ENCODE measurements at regions not wholly inside any gene's neighbourhood (a gene's known extent, or its start where the extent isn't known, plus 50 kb on each side); places are given as distances from the start of the nearest gene placed in this dataset.
"Not testable (repeated sequence)": the region's sequence is repeated elsewhere in the genome, so short reads cannot be mapped to it uniquely, and the experiment has no call there.

DNA sequence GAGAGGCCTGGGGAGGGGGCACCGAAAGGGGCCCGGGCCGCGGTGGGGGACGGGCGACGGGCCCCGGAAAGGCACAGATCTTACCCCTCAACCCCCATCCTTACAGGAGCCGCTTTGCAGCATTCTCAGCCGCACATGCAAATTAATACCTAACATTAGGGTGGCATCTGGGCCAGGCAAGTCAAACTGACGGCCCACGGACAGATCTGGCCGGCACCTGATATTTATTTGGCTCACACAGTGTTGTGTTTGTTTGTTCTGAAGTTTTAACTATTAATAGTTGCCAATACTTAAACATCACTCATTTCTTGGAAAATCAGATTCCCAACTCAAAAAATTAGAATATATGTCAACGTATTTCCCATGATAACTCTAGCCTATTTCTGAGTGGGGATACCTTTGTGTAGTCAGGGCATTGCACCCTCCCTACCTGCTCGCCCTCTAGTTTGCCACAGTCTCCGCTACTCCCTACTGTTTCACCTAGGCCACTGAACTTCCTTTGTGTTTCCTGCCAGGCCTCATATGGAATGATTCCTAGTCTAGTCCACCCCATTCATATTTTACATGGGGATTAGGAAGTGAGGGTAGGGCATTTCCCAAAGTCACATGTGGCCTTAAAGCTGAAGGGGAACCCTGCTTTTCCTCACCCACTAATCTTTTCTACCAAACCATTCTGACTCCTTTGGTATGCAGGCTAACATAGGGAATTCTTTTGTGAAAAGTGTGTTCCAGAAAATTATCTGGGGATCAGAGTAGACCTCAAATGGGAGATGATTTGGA is 71.9 kb upstream of the LARP1 start:
- TF ChIP-seq Cebpa-rat (IDR thresholded peaks at IDR 0.05) = no peak
- peak overlapping the region; percentile 23 to 80 (median 79); a peak in 19 of 22 replicates for H3K9ac ChIP-seq
- H3K27ac ChIP-seq = peak overlapping the region; percentile 56 to 84 (median 76); a peak in 20 of 22 replicates

DNA sequence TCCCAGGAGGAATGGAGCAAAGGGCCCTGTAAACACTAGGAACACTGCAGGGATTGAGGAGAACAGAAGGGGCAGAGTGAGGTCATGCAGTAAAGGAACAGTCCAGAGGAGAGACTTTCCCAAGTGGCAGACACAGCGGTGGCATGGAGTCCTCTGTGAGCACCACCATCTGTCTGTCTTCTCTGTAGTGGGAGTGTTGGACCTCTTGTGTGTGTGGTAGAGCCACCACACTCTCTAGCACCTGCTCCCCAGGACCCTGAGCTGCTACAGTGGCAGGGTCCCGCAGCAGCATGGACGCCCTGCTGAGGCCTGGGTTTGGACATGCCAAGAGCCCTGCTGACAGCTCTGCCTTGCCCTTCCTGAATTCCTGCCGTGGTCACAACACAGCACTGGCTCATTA is 75.7 kb upstream of the LARP1 start:
- Histone ChIP-seq H4K20me1 (no peaks in the 10 kb centered on the region), H3K4me3 (no peak overlapping the region), H3K9me3 (replicated peaks in 1 of 11) (no peaks in the 10 kb centered on the region), H3K4me1 (peaks cover 8 to 17% (median 11%) of the 10 kb centered on the region in 10 experiments; a peak in 19 of 20 replicates), H3K36me3 (no peaks in the 10 kb centered on the region), H3K4me2 (no peak overlapping the region), H3K27me3 (no peaks in the 10 kb centered on the region), H3K27ac (no peak overlapping the region), H3K9ac (no peak overlapping the region)
- no peak for TF ChIP-seq Cebpa-rat (IDR thresholded peaks at IDR 0.05)

More for the DNA sequence above, 71.9 kb upstream of the LARP1 start:
- H3K9me3 ChIP-seq (replicated peaks in 1 of 11) = peaks cover 0 to 8% (median 0%) of the 10 kb centered on the region in 11 experiments; a peak in 3 of 22 replicates
- no peaks in the 10 kb centered on the region for H3K36me3 ChIP-seq
- H3K4me2 ChIP-seq = peak overlapping the region; percentile 80 to 95 (median 89)
- no peaks in the 10 kb centered on the region for H4K20me1 ChIP-seq
- peak overlapping the region; percentile 56 to 70 (median 60) for H3K4me3 ChIP-seq
- H3K4me1 ChIP-seq = peaks cover 8 to 17% (median 11%) of the 10 kb centered on the region in 10 experiments; a peak in 19 of 20 replicates
- H3K27me3 ChIP-seq = no peaks in the 10 kb centered on the region

DNA sequence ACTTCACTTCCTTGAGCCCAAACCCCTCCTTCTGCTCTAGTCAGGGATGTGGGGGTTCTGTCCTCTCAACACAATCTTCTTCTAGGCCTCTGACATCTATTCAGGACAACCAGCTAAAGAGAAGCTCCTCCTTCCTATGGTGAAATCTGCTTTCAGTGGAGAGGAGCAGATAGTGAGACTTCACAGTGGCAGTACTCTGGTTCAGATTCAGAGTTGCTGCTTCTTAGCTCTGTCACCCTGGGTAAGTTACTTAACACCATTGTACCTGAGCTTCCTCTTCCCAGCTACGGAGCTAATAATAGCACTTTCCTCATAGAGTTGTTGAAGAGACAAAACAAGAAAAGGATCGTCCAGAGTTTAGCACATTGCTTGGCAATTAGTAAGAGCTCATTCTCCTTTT is 77.3 kb upstream of the LARP1 start:
- Histone ChIP-seq H4K20me1 (no peaks in the 10 kb centered on the region), H3K27me3 (no peaks in the 10 kb centered on the region), H3K27ac (no peak overlapping the region), H3K9ac (no peak overlapping the region), H3K4me1 (peaks cover under 1 to 8% (median 1%) of the 10 kb centered on the region in 10 experiments; a peak in 16 of 20 replicates), H3K9me3 (replicated peaks in 1 of 11) (no peaks in the 10 kb centered on the region), H3K4me2 (no peak overlapping the region), H3K36me3 (no peaks in the 10 kb centered on the region), H3K4me3 (no peak overlapping the region)
- TF ChIP-seq Cebpa-rat (IDR thresholded peaks at IDR 0.05) = no peak

DNA sequence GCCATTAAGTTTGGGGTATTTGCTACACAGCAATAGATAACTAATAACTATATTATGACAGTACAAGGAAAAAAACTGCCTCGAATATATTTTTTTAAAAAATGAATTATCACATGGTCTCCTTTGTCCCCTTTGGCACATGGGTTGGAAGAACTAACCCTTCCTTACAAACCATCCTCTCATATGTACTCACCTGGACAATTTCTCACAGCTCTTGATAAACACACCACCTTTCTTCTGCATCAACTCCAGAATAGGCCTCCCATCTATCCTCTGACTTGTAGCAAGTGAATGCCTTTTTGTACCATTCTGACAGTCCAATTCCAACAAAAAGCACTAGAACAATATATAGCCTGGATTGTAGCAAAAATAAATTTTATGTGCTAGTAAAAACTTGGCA is 78.7 kb upstream of the LARP1 start:
- H3K4me2 ChIP-seq = no peak overlapping the region

DNA sequence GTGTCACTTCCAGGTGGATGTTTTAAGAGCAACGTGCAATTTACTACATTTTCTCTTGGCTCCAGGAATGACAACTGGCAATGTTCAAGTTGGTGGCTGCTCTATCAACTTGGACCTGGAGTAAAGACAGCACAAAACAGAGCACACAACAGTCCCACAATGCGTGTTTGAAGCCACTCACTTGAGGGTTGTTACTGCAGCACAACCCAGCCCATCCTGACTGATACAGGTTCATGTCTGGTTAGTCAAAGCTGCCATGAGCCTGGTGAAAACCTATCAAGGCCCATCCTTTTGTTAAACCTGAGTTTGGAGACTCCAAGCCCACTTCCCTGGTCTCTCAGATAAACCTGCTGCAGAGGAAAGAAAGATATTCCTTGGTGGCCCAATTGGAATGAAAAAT is 81.1 kb upstream of the LARP1 start:
- Histone ChIP-seq H4K20me1 (no peaks in the 10 kb centered on the region), H3K4me3 (no peak overlapping the region), H3K36me3 (no peaks in the 10 kb centered on the region), H3K27ac (no peak overlapping the region), H3K4me1 (no peaks in the 10 kb centered on the region), H3K27me3 (no peaks in the 10 kb centered on the region), H3K9ac (no peak overlapping the region), H3K9me3 (replicated peaks in 1 of 11) (peaks cover 0 to 3% (median 1%) of the 10 kb centered on the region in 11 experiments; a peak in 5 of 22 replicates), H3K4me2 (no peak overlapping the region)
- no peak for TF ChIP-seq Cebpa-rat (IDR thresholded peaks at IDR 0.05)

More for the DNA sequence above, 78.7 kb upstream of the LARP1 start:
- no peaks in the 10 kb centered on the region for H3K27me3 ChIP-seq
- no peak overlapping the region for H3K9ac ChIP-seq
- no peak for TF ChIP-seq Cebpa-rat (IDR thresholded peaks at IDR 0.05)
- H3K9me3 ChIP-seq (replicated peaks in 1 of 11) = no peaks in the 10 kb centered on the region
- no peaks in the 10 kb centered on the region for H3K4me1 ChIP-seq
- H3K36me3 ChIP-seq = no peaks in the 10 kb centered on the region
- no peak overlapping the region for H3K4me3 ChIP-seq
- no peak overlapping the region for H3K27ac ChIP-seq
- no peaks in the 10 kb centered on the region for H4K20me1 ChIP-seq

DNA sequence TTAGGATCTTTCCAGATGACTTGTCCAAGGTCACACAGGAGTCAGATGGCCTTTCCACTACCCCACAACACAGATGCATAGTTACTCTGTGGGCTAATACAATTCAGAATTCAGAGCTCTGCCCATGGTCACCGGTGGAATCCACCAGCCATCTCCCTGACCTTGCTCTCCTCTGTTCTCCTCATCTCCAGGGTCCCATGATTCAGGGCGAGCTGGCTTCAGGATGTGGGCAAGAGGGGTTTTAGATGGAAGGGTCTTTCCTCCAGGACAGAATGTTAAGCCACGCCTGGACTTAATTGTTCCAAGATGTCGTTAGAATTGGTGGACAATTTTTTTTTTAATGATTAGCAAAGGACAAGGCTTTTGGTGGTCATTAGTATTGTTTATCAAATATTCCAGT is 81.7 kb upstream of the LARP1 start:
- no peak overlapping the region for H3K4me2 ChIP-seq
- no peak for TF ChIP-seq Cebpa-rat (IDR thresholded peaks at IDR 0.05)
- no peak overlapping the region for H3K9ac ChIP-seq
- H4K20me1 ChIP-seq = no peaks in the 10 kb centered on the region
- H3K27ac ChIP-seq = no peak overlapping the region
- H3K4me1 ChIP-seq = no peaks in the 10 kb centered on the region
- H3K36me3 ChIP-seq = no peaks in the 10 kb centered on the region
- no peak overlapping the region for H3K4me3 ChIP-seq
- no peaks in the 10 kb centered on the region for H3K27me3 ChIP-seq
- H3K9me3 ChIP-seq (replicated peaks in 1 of 11) = peaks cover 0 to 8% (median 6%) of the 10 kb centered on the region in 11 experiments; a peak in 12 of 22 replicates

DNA sequence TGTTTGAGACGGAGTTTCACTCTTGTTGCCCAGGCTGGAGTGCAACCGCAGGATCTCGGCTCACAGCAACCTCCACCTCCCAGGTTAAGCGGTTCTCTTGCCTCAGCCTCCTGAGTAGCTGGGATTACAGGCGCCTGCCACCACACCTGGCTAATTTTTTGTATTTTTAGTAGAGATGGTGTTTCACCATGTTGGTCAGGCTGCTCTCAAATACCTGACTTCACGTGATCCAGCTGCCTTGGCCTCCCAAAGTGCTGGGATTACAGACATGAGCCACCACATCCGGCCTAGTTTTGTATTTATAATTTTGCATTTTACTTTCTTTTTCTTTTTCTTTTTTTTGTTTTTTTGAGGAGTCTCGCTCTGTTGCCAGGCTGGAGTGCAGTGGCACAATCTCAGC is 85.3 kb upstream of the LARP1 start:
- H3K36me3 ChIP-seq, H4K20me1 ChIP-seq, H3K4me1 ChIP-seq, H3K27ac ChIP-seq, H3K9ac ChIP-seq, H3K4me3 ChIP-seq, H3K27me3 ChIP-seq, H3K4me2 ChIP-seq: not testable (repeated sequence)
- peaks cover 14 to 32% (median 22%) of the 10 kb centered on the region in 11 experiments for H3K9me3 ChIP-seq (replicated peaks in 1 of 11)

DNA sequence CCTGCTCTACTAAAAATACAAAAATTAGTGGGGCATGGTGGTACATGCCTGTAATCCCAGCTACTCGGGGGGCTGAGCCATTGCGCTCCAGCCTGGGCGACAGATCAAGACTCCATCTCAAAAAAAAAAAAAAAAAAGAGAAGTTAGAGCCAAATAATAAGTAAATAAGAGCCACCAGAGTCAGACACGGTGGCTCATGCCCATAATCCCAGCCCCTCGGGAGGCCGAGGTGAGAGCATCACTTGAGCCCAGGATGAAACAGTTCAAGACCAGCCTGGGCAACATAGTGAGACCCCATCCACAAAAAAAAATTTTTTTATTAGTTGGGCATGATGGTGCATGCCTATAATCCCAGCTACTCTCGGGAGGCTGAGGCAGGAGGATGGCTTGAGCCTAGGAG is 85.8 kb upstream of the LARP1 start:
- TF ChIP-seq Cebpa-rat (IDR thresholded peaks at IDR 0.05) = no peak
- Histone ChIP-seq H3K9me3 (replicated peaks in 1 of 11) (peaks cover 19 to 37% (median 27%) of the 10 kb centered on the region in 11 experiments), H3K4me3 (no peak overlapping the region), H3K36me3 (no peaks in the 10 kb centered on the region), H3K27me3 (no peaks in the 10 kb centered on the region), H3K27ac (no peak overlapping the region), H3K4me2 (no peak overlapping the region), H3K4me1 (no peaks in the 10 kb centered on the region; a peak in 1 of 20 replicates), H4K20me1 (no peaks in the 10 kb centered on the region), H3K9ac (no peak overlapping the region)

DNA sequence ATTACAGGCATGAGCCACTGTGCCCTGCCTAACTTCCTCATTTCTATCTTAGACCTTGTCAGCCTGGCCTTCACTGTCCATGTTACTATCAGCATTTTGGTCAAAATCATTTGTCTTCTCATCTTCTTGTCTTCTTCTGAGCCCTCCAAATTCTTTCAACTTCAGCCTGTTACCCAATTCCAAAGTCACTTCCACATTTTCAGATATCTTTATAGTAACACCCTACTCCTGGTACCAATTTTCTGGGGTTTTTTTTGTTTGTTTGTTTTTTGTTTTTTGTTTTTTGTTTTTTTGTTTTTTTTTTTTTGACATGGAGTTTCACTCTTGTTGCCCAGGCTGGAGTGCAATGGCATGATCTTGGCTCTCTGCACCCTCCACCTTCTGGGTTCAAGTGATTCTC is 90.3 kb upstream of the LARP1 start:
- Histone ChIP-seq H3K4me2 (no peak overlapping the region), H4K20me1 (no peaks in the 10 kb centered on the region), H3K9me3 (replicated peaks in 1 of 11) (peaks cover 37 to 55% (median 45%) of the 10 kb centered on the region in 11 experiments), H3K27ac (no peak overlapping the region), H3K9ac (no peak overlapping the region), H3K4me3 (no peak overlapping the region), H3K27me3 (no peaks in the 10 kb centered on the region), H3K36me3 (peaks cover 0 to 4% (median 0%) of the 10 kb centered on the region in 11 experiments; a peak in 1 of 22 replicates), H3K4me1 (peaks cover 0 to 4% (median 0%) of the 10 kb centered on the region in 10 experiments; a peak in 1 of 20 replicates)
- no peak for TF ChIP-seq Cebpa-rat (IDR thresholded peaks at IDR 0.05)

DNA sequence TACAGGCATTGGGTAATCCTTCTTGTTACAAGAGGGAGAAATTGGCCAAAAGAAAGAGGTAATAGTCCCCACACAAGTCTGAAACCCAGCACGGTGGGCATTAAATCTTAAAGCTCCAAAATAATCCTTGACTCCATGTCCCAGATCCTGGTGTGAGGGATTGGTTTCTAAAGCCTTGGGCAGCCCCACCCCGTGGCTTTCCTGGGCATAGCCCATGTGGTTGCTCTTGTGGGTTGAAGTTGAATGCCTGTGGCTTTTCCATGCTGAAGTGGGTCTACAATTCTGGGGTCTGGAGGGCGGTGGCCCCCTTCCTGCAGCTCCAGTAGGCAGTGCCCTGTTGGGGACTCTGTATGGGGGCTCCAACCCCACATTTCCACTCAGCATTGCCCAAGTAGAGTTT is 91.8 kb upstream of the LARP1 start:
- no peaks in the 10 kb centered on the region for H3K27me3 ChIP-seq
- no peaks in the 10 kb centered on the region for H4K20me1 ChIP-seq
- H3K4me1 ChIP-seq = peaks cover 0 to 4% (median 0%) of the 10 kb centered on the region in 10 experiments; a peak in 1 of 20 replicates
- H3K9me3 ChIP-seq (replicated peaks in 1 of 11) = peaks cover 33 to 48% (median 38%) of the 10 kb centered on the region in 11 experiments
- no peak overlapping the region for H3K4me3 ChIP-seq
- no peak for TF ChIP-seq Cebpa-rat (IDR thresholded peaks at IDR 0.05)
- H3K4me2 ChIP-seq = no peak overlapping the region
- H3K36me3 ChIP-seq = peaks cover 0 to 4% (median 0%) of the 10 kb centered on the region in 11 experiments; a peak in 1 of 22 replicates
- no peak overlapping the region for H3K9ac ChIP-seq
- H3K27ac ChIP-seq = no peak overlapping the region
